ENCODE measurements at regions not wholly inside any gene's neighbourhood (a gene's known extent, or its start where the extent isn't known, plus 50 kb on each side); places are given as distances from the start of the nearest gene placed in this dataset.

DNA sequence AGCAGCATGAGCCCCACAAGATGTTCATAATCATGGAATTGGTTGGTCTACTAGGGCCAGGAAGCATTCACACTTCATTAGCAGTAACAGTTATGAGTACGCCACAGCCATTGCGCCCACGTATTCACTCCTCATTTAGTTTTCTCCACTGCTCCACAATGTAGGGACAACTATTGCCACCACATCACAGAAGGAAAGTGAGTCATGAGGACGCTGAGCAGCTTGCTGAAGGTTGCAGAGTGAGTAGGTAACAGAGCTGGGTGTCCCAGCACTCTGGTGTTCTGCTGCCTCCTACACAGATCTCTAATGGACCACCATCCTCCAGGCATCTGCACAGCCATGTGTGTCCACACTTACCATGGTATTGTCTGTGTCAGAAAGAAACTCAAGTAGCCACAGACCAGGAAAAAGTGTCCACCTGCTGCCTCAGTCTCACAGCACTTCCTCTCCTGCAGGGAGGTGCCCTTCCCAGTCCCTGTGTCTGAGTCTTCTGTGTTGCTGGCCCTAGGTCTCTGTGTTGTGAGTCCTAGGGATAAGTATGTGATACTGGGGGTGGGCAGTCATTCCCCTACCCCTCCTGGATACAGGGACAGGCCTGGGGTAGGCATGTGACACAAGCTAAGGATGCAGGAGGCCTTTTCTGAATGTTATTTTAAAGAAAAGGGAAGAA, 103.9 kb downstream of the TTLL2 start:
- no peak overlapping the region for H3K4me2 ChIP-seq (ENCODE audit: unreplicated experiment)
- no peaks in the 10 kb centered on the region for H3F3A ChIP-seq (ENCODE audit: insufficient read depth)
- no peak for TF ChIP-seq EZH2phosphoT487 (IDR thresholded peaks at IDR 0.05; ENCODE audit: insufficient read depth, low read depth)
- no peak for TF ChIP-seq EZH2 (IDR thresholded peaks at IDR 0.05; ENCODE audit: insufficient read depth, poor library complexity, severe bottlenecking)
- WGBS, 2 experiments (ENCODE audit: low coverage in 1 of 2, low lambda C conversion rate in 2 of 2, missing lambda C conversion rate in 2 of 2) = 24 to 41% methylated on average over 4 of the region's 4 CpGs
- no peak overlapping the region for H3K27ac ChIP-seq
- no peaks in the 10 kb centered on the region for H3K9me3 ChIP-seq (ENCODE audit: low read depth)
- no peaks in the 10 kb centered on the region for H3K9me2 ChIP-seq (ENCODE audit: insufficient read depth)
- H3K79me2 ChIP-seq (ENCODE audit: insufficient read depth) = no peaks in the 10 kb centered on the region
- H2AFZ ChIP-seq = no peak overlapping the region
- H3K4me1 ChIP-seq (ENCODE audit: insufficient read depth) = no peaks in the 10 kb centered on the region
- no peak for DNase-seq
- no peaks in the 10 kb centered on the region for H4K20me1 ChIP-seq (ENCODE audit: insufficient read depth)
- no peak overlapping the region for H3K4me3 ChIP-seq
- H3K9ac ChIP-seq = no peak overlapping the region
- in situ Hi-C loops (cut with MboI) = no loop called here
- H3K36me3 ChIP-seq (ENCODE audit: low read depth) = no peaks in the 10 kb centered on the region
- no peaks in the 10 kb centered on the region for H3K27me3 ChIP-seq (replicated peaks; ENCODE audit: insufficient read depth)

DNA sequence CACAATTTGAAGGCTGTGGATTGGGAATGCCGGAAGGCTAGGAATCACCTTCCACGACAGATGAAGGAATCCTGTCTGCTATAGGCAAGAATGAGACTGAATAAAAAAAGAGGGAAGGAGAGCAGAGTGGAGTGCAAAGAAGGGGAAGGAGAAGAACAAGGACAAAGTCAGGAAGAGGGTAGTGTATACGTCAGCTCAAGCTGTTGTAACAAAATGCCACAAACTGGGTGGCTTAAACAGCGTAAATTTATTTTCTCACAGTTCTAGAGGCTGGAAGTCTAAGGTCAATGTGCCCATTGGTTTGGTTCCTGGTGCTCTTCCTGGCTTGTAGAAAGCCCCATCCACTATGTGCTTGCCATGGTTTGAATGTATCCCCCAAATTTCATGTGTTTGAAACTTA, 104.5 kb downstream of the TTLL2 start:
- TF ChIP-seq EZH2phosphoT487 (IDR thresholded peaks at IDR 0.05; ENCODE audit: insufficient read depth, low read depth) (no peak), EZH2 (IDR thresholded peaks at IDR 0.05; ENCODE audit: insufficient read depth, poor library complexity, severe bottlenecking) (no peak)
- 39 to 42% methylated on average over 4 of the region's 4 CpGs for WGBS, 2 experiments (ENCODE audit: low coverage in 1 of 2, low lambda C conversion rate in 2 of 2, missing lambda C conversion rate in 2 of 2)
- Histone ChIP-seq H3K9ac (no peak overlapping the region), H4K20me1 (ENCODE audit: insufficient read depth) (no peaks in the 10 kb centered on the region), H3K4me2 (ENCODE audit: unreplicated experiment) (no peak overlapping the region), H3F3A (ENCODE audit: insufficient read depth) (no peaks in the 10 kb centered on the region), H3K27ac (no peak overlapping the region), H3K4me1 (ENCODE audit: insufficient read depth) (no peaks in the 10 kb centered on the region), H3K27me3 (replicated peaks; ENCODE audit: insufficient read depth) (no peaks in the 10 kb centered on the region), H3K9me3 (ENCODE audit: low read depth) (no peaks in the 10 kb centered on the region), H3K9me2 (ENCODE audit: insufficient read depth) (no peaks in the 10 kb centered on the region), H3K36me3 (ENCODE audit: low read depth) (no peaks in the 10 kb centered on the region), H3K4me3 (no peak overlapping the region), H2AFZ (no peak overlapping the region), H3K79me2 (ENCODE audit: insufficient read depth) (no peaks in the 10 kb centered on the region)
- no peak for DNase-seq
- in situ Hi-C loops (cut with MboI) = no loop called here

DNA sequence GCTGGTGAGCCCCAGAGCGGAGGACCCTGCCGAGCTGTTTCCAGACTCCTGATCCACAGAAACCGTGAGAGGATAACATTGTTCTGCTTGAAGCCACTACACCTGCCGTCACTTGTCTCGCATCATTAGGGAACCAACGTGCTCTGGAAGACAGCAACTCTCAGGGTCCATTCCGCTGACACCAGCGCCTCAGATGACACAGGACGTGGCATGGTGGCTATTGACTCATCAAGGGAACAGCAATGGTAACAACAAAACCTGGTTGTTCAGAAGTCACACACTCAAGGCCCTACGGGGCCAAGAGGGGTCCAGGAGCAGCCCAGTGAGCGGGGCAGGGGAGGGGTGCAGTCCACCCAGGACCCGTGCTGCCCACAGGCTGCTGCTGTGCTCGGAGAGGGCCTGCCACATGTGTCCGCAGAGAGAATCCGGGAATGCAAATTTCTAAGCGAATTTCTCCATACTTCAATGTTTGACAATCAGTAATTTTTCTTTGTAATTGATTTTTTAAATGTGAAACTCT, 110.4 kb downstream of the TTLL2 start:
- TF ChIP-seq EZH2 (IDR thresholded peaks at IDR 0.05; ENCODE audit: insufficient read depth, poor library complexity, severe bottlenecking) (no peak), EZH2phosphoT487 (IDR thresholded peaks at IDR 0.05; ENCODE audit: insufficient read depth, low read depth) (no peak)
- H2AFZ ChIP-seq = no peak overlapping the region
- 60 to 62% methylated on average over 16 of the region's 16 CpGs for WGBS, 2 experiments (ENCODE audit: low coverage in 1 of 2, low lambda C conversion rate in 2 of 2, missing lambda C conversion rate in 2 of 2)
- H3K36me3 ChIP-seq (ENCODE audit: low read depth) = no peaks in the 10 kb centered on the region
- no peaks in the 10 kb centered on the region for H3K27me3 ChIP-seq (replicated peaks; ENCODE audit: insufficient read depth)
- H3K4me2 ChIP-seq (ENCODE audit: unreplicated experiment) = no peak overlapping the region
- no peaks in the 10 kb centered on the region for H3K9me3 ChIP-seq (ENCODE audit: low read depth)
- in situ Hi-C loops (cut with MboI) = no loop called here
- H3K4me3 ChIP-seq = no peak overlapping the region
- DNase-seq = no peak
- H3K9me2 ChIP-seq (ENCODE audit: insufficient read depth) = no peaks in the 10 kb centered on the region
- no peaks in the 10 kb centered on the region for H3K4me1 ChIP-seq (ENCODE audit: insufficient read depth)
- H3K27ac ChIP-seq = no peak overlapping the region
- H3K9ac ChIP-seq = no peak overlapping the region
- no peaks in the 10 kb centered on the region for H4K20me1 ChIP-seq (ENCODE audit: insufficient read depth)
- no peaks in the 10 kb centered on the region for H3F3A ChIP-seq (ENCODE audit: insufficient read depth)
- H3K79me2 ChIP-seq (ENCODE audit: insufficient read depth) = no peaks in the 10 kb centered on the region

DNA sequence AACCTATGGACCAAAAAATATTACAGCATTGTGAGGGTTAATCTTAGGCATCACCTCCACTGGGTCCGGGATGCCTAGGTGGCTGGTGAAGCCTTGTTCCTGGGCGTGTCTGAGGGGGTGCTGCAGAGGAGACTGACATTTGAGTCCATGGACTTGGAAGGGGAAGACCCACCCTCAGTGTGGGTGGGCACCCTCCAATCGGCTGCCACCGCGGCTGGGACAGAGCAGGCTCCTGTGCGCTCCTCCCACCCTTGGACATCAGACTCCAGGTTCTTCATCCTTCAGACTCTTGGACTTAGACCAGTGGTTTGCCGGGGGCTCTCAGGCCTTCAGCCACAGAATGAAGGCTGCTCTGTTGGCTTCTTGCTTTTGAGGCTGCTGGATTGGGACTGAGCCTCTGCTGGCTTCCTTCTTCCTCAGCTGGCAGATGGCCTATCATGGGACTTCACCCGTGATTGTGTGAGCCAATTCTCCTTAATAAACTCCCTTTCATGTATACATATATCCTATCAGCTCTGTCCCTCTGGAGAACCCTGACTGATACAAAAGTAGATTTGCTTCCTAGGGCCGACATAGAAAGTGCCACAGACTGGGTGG, 113.1 kb downstream of the TTLL2 start:
- H3K27me3 ChIP-seq (replicated peaks; ENCODE audit: insufficient read depth) = no peaks in the 10 kb centered on the region
- in situ Hi-C loops (cut with MboI) = no loop called here
- TF ChIP-seq EZH2phosphoT487 (IDR thresholded peaks at IDR 0.05; ENCODE audit: insufficient read depth, low read depth) = no peak
- no peak for TF ChIP-seq EZH2 (IDR thresholded peaks at IDR 0.05; ENCODE audit: insufficient read depth, poor library complexity, severe bottlenecking)

More for the DNA sequence above, 113.1 kb downstream of the TTLL2 start:
- Histone ChIP-seq H3K4me1 (ENCODE audit: insufficient read depth) (no peaks in the 10 kb centered on the region), H2AFZ (no peak overlapping the region), H3K27ac (no peak overlapping the region), H3K9me3 (ENCODE audit: low read depth) (no peaks in the 10 kb centered on the region), H3K79me2 (ENCODE audit: insufficient read depth) (no peaks in the 10 kb centered on the region), H3F3A (ENCODE audit: insufficient read depth) (no peaks in the 10 kb centered on the region), H3K9me2 (ENCODE audit: insufficient read depth) (no peaks in the 10 kb centered on the region), H3K9ac (no peak overlapping the region), H4K20me1 (ENCODE audit: insufficient read depth) (no peaks in the 10 kb centered on the region), H3K4me3 (no peak overlapping the region), H3K4me2 (ENCODE audit: unreplicated experiment) (no peak overlapping the region), H3K36me3 (ENCODE audit: low read depth) (no peaks in the 10 kb centered on the region)
- no peak for DNase-seq
- 42 to 53% methylated on average over 8 to 9 of the region's 9 CpGs for WGBS, 2 experiments (ENCODE audit: low coverage in 1 of 2, low lambda C conversion rate in 2 of 2, missing lambda C conversion rate in 2 of 2)

Data from GM23248 (cell line).